SH-SY5Y (cell line): ENCODE measurements at regions not wholly inside any gene's neighbourhood (a gene's known extent, or its start where the extent isn't known, plus 50 kb on each side); places are given as distances from the start of the nearest gene placed in this dataset.

Experiments used
- GATA2 ChIP-seq: IDR thresholded peaks from 2 replicates; pipeline ENCODE4 v1.6.1; 2011; ENCODE audit warnings: mild to moderate bottlenecking, low read depth, low read length
- GATA3 ChIP-seq: IDR thresholded peaks from 2 replicates; pipeline ENCODE4 v1.6.1; 2011; ENCODE audit warnings: low read depth, mild to moderate bottlenecking, low read length, moderate library complexity

DNA sequence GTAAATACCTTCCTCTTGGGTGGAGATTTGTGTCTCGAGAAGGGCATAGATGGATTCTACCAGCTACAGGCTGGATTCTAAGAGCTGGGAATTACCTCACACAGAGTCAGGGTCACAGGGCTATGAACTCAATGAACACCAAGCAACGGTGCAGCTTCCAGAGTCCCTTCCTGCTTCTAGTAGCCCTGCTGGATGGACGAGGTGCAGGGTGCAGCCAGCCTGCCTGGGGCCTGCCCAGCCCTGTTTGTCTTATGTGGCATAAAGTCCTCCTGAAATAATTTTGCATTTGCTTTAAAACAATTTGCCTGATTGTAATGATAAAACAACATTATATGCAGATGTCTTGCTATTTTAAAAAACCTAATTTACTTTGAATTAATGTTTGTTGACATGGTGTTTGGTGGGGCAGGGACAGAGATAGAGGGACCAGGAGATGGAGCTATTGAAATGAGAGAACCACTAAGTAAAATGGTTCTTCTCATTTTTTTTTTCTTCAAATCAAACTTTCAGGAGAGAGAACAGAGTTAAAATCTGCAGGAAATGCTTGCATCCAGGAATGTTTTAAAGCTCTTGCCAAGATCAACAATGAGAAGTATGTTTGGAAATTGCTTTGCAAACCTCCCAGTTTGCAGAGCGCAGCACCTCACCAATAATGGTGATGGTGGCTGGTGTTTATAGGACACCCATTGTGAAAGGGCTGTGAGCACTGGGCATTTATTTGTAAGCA is 305.4 kb upstream of the PODXL start:
- TF ChIP-seq GATA2 (no peak), GATA3 (no peak)

DNA sequence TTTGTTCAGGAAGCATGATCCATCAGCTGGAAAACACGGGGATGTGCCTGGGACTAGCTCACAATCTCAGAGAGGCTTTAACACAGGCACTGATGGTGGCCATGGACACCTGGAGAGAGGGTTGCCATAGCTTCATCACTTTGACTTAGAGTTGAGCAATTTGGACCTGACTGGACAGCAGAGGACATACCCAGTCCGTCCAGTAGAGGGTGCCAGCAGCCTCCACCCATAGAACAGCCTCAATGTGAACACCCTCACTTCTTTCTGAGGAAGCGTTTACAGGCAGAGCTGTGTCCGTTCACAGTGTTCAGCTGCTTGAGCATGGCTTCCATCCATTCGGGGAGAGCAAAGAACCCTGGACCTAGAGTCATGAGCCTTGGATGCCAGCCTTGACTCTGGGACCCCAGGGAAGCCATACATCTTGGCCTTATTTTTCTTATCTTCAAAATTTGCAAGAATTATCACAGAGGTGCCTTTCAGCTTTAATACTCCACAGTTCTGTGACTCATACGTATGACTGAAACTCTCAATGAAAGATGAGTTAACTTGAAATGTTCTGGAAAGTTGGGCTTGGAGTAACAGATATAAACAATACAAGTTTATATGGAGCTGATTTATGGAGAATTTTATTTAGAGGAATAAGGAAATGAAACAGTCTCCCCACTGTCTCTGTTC is 302.9 kb upstream of the PODXL start:
- no peak for TF ChIP-seq GATA3
- TF ChIP-seq GATA2: no peak

DNA sequence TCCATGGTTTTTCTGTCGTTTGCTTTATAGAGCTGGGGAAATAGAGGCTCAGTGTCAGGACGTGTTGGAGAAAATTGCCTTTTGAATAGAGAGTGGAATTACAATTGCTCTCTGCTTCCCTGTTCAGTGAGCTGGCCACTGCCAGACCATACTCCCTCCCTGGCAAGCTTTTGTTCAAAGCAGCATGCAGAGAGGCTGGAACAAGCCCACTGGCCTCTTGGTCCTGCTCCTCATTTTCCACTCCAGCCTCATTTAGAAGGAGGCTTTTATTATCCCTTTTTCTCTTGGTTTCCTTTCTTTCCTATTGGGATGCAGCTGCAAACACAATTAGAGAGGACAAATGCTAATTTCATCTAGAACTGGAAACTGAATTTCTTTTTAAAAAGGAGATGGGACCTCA is 302.2 kb upstream of the PODXL start:
- TF ChIP-seq GATA3: no peak
- TF ChIP-seq GATA2: no peak

- TF ChIP-seq GATA3: no peak
- TF ChIP-seq GATA2: no peak
Observed at GRCh38 chr7:131849472-131849871, 293.0 kb upstream of the PODXL start.

DNA sequence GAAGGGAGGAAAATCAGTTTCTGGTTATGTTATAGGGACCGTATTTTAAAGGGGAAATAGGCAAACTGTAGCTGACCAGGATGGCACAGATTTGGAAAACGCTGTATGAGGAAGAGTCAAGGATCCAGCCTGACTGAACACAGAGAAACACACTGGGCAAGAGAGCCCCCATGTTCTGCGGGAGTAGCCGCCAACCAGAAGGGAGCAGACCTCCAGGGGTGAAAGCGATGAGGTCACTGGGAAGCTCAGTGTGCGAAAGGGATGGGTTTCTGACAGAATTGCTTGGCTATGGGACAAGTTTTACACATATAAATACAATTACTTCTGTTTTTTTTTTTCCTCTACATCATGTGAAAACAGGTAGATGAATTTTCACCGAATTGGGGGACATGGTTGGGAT is 291.6 kb upstream of the PODXL start:
- TF ChIP-seq GATA3 (no peak), GATA2 (no peak)

GRCh38 chr7:131845573-131846314 is 289.3 kb upstream of the PODXL start:
- TF ChIP-seq GATA2 (no peak), GATA3 (no peak)

- TF ChIP-seq GATA3 (no peak), GATA2 (no peak)
Observed at GRCh38 chr7:131844369-131844768, 287.9 kb upstream of the PODXL start.

DNA sequence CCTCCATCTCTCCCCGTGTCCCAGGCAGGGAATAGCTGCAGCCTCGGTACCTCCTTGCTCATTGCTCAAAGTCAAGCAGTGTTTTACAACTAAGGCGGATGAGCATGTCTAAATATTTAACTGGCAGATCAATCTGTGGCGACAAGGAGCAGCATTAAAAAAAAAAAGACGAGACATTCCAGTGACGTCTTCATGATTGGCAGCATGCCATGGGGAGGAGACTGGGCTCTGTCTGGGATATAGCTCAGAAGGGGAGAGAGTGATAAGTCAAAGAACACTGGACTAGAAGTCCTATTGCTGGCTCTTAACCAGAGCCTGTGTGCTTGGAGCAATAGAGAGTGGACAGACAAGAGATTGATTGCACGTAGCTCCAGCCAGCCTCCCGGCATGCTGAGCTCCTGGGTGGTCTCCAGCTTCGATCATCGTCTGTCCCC is 287.5 kb upstream of the PODXL start:
- TF ChIP-seq GATA2: no peak
- no peak for TF ChIP-seq GATA3

DNA sequence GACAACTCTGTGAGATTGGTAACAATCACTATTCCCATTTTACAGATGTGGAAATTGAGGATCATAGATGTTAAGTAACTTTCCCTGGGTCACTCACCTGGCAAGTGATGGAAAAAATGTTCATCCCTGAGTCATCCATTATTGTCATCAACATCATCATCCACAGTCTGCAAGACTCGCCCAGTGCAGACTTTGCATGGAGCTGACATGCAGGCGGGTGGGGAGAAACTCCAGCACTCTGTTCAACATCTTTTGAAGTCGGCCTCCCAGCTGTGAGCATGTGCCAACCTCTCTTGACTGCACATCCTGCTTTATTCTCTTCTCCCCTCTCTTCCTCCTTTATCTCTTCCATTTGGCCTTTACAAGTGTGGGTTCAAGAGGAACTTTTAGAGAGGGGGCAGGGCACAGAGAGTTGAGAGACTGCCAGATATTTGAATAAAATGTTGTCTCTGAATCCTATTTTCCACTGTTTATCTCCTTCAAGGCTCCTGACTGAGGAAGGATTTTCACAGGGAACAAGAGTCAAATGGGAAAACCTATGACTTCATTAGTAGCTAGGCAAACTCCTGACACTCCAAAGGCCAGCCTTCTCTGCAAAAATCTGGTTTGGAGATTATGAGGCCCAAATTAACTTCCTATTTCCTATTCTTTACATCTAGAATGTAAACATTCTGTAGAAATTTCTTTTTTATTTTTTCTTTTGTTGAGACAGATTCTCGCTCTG is 283.7 kb upstream of the PODXL start:
- TF ChIP-seq GATA2 (no peak), GATA3 (no peak)

- TF ChIP-seq GATA3: no peak
- no peak for TF ChIP-seq GATA2
Observed at GRCh38 chr7:131836733-131837132, 280.3 kb upstream of the PODXL start.

GRCh38 chr7:131835141-131835540 is 278.7 kb upstream of the PODXL start:
- no peak for TF ChIP-seq GATA2
- no peak for TF ChIP-seq GATA3

DNA sequence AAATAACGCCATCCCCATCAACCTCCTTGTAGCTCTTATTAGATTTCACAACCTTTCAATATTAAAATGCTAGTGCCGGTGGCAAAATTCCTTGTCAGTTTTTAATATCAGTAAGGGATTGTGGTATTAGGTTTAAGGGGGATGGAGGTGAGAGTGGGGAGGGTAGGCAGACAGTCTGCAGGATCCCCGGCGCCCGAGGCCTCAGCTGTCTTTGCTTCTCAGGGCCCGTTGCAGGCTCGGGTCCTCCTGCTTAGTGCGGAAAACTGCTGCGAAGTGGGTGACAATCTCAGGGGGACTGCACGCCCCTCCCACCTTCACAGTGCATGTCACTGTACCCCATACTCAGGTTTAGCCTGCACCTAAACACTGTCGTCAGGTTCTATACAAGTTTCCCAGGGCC is 274.3 kb upstream of the PODXL start:
- TF ChIP-seq GATA3: no peak
- no peak for TF ChIP-seq GATA2

- TF ChIP-seq GATA3 (no peak), GATA2 (no peak)
Observed at GRCh38 chr7:131829947-131830558, 273.6 kb upstream of the PODXL start.

- no peak for TF ChIP-seq GATA3
- TF ChIP-seq GATA2: no peak
Observed at GRCh38 chr7:131827421-131827820, 271.0 kb upstream of the PODXL start.

- TF ChIP-seq GATA2: no peak
- no peak for TF ChIP-seq GATA3
Observed at GRCh38 chr7:131826960-131827359, 270.5 kb upstream of the PODXL start.
